Upper lobe of left lung (tissue), 6 donors: ENCODE measurements at regions not wholly inside any gene's neighbourhood (a gene's known extent, or its start where the extent isn't known, plus 50 kb on each side); places are given as distances from the start of the nearest gene placed in this dataset.

Source experiments
- ATAC-seq, 2 donors: fragments of 200-7000 bp; cut with Tn5 transposase; one replicate each; pipeline ENCODE4 v1.9.1; 2022; ENCODE audit warnings: mild to moderate bottlenecking in 2 of 2, moderate library complexity in 2 of 2; ENCODE audit not compliant: low FRiP score in 2 of 2
- DNase-seq, 2 donors: peaks; one replicate each; pipeline ENCODE4 v3.0.0-alpha.2; 2019 to 2020
- H3K27ac ChIP-seq, 4 donors: fragments of 200-600 bp; sonication (generic); one replicate each; pipeline ENCODE4 v1.5.1; 2016 to 2019
- H3K27me3 ChIP-seq, 4 donors: fragments of 200-600 bp; sonication (generic); one replicate each; pipeline ENCODE4 v1.5.1; 2017 to 2019
- H3K36me3 ChIP-seq, 4 donors: fragments of 200-600 bp; sonication (generic); one replicate each; pipeline ENCODE4 v1.5.1; 2016 to 2019
- H3K4me1 ChIP-seq, 4 donors: fragments of 200-600 bp; sonication (generic); one replicate each; pipeline ENCODE4 v1.5.1; 2018 to 2019
- H3K4me3 ChIP-seq, 4 donors: fragments of 200-600 bp; sonication (generic); one replicate each; pipeline ENCODE4 v1.5.1; 2017 to 2019; ENCODE audit warnings: mild to moderate bottlenecking in 2 of 4, moderate library complexity in 1 of 4
- H3K9me3 ChIP-seq, 4 donors: fragments of 200-600 bp; sonication (generic); one replicate each; pipeline ENCODE4 v1.5.1; 2018 to 2019
- EP300 ChIP-seq, 4 donors: sonication (generic); formaldehyde crosslinking; IDR thresholded peaks; one replicate each; pipeline ENCODE4 v1.5.1; 2017; ENCODE audit warnings: antibody characterized with exemption in 4 of 4, control low read depth in 2 of 4
- POLR2A ChIP-seq, 4 donors: fragments of 450-650 bp; IDR thresholded peaks; one replicate each; pipeline ENCODE4 v1.5.1; 2016 to 2017; ENCODE audit warnings: antibody characterized with exemption in 4 of 4, mild to moderate bottlenecking in 2 of 4
- POLR2AphosphoS5 ChIP-seq, 2 donors: sonication (generic); formaldehyde crosslinking; IDR thresholded peaks; one replicate each; pipeline ENCODE4 v1.5.1; 2017; ENCODE audit warnings: antibody characterized with exemption in 2 of 2
- WGBS, 2 donors: methylation state at CpG; one replicate each; pipeline ENCODE4 v1.1.5; 2017 to 2018; 5-methylcytosine and 5-hydroxymethylcytosine counted together
- TF ChIP-seq, protein P1 (sequence below), 6 experiments: fragments of 450-650 bp in 4 of 6; fragments of 200-600 bp in 2 of 6; sonication (generic) in 2 of 6; IDR thresholded peaks; one replicate each; pipeline ENCODE4 v1.5.1; 2016 to 2019; ENCODE audit warnings: antibody characterized with exemption in 6 of 6
- donor health status: DM: no; HTN: no; CAD: no; lungs with moderate emphysema.
- donor health status: DM: no; HTN: yes; CAD: no; lungs with severe emphysema.

DNA sequence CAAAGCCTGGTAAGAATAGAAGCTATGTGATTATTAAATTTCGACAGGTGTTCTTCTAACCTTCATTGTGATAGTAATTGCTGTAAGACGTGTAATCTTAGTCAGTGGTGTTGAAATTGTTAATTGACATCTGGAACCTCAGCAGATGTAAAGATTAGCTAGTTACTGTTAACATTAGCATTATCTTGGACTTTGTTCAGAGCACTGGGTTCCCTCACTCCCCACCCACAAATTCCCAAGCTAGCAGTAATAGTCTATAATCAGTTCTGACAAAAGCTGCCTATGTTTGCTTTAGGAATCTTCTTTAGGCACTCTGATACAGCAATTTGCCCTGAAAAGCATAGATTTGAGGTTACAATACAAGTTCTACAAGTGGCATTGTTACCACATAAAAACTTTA lies 233.7 kb downstream of the EN1 start:
- TF ChIP-seq POLR2AphosphoS5 (IDR thresholded peaks at IDR 0.05) (no peak), EP300 (IDR thresholded peaks at IDR 0.05) (no peak), POLR2A (IDR thresholded peaks at IDR 0.05) (no peak)
- TF ChIP-seq, protein P1, sequence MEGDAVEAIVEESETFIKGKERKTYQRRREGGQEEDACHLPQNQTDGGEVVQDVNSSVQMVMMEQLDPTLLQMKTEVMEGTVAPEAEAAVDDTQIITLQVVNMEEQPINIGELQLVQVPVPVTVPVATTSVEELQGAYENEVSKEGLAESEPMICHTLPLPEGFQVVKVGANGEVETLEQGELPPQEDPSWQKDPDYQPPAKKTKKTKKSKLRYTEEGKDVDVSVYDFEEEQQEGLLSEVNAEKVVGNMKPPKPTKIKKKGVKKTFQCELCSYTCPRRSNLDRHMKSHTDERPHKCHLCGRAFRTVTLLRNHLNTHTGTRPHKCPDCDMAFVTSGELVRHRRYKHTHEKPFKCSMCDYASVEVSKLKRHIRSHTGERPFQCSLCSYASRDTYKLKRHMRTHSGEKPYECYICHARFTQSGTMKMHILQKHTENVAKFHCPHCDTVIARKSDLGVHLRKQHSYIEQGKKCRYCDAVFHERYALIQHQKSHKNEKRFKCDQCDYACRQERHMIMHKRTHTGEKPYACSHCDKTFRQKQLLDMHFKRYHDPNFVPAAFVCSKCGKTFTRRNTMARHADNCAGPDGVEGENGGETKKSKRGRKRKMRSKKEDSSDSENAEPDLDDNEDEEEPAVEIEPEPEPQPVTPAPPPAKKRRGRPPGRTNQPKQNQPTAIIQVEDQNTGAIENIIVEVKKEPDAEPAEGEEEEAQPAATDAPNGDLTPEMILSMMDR (IDR thresholded peaks at IDR 0.05), result no peak
- DNase-seq, result no peak
- Histone ChIP-seq H3K4me1 (no peaks in the 10 kb centered on the region), H3K36me3 (no peaks in the 10 kb centered on the region), H3K27me3 (no peaks in the 10 kb centered on the region), H3K9me3 (no peaks in the 10 kb centered on the region), H3K4me3 (no peak overlapping the region), H3K27ac (no peak overlapping the region)
- WGBS, 2 donors, result 43 to 64% methylated on average over 2 of the region's 2 CpGs
- ATAC-seq, result no peak

- no peak overlapping the region for H3K27ac ChIP-seq
- no peak for TF ChIP-seq POLR2AphosphoS5 (IDR thresholded peaks at IDR 0.05)
- no peak for TF ChIP-seq EP300 (IDR thresholded peaks at IDR 0.05)
- TF ChIP-seq, protein P1 (IDR thresholded peaks at IDR 0.05), result no peak
- TF ChIP-seq POLR2A (IDR thresholded peaks at IDR 0.05), result no peak
- no peaks in the 10 kb centered on the region for H3K9me3 ChIP-seq
- ATAC-seq, result no peak
- no peaks in the 10 kb centered on the region for H3K27me3 ChIP-seq
- H3K4me3 ChIP-seq, result no peak overlapping the region
- no peaks in the 10 kb centered on the region for H3K36me3 ChIP-seq
- H3K4me1 ChIP-seq, result no peaks in the 10 kb centered on the region
- 89% methylated on average over 2 of the region's 2 CpGs; no CpG with 5 or more reads in 1 of the 2 donors for WGBS, 2 donors
- no peak for DNase-seq
Observed at GRCh38 chr2:118611691-118612090, 235.8 kb downstream of the EN1 start.

- Histone ChIP-seq H3K27ac (no peak overlapping the region), H3K36me3 (no peaks in the 10 kb centered on the region), H3K27me3 (no peaks in the 10 kb centered on the region), H3K4me3 (no peak overlapping the region), H3K4me1 (no peaks in the 10 kb centered on the region), H3K9me3 (no peaks in the 10 kb centered on the region)
- WGBS, 2 donors, result 77 to 78% methylated on average over 4 of the region's 4 CpGs
- ATAC-seq, result no peak
- no peak for DNase-seq
- TF ChIP-seq POLR2A (IDR thresholded peaks at IDR 0.05) (no peak), POLR2AphosphoS5 (IDR thresholded peaks at IDR 0.05) (no peak), EP300 (IDR thresholded peaks at IDR 0.05) (no peak)
- TF ChIP-seq, protein P1 (IDR thresholded peaks at IDR 0.05), result no peak
Observed at GRCh38 chr2:118609138-118609537, 238.3 kb downstream of the EN1 start.

DNA sequence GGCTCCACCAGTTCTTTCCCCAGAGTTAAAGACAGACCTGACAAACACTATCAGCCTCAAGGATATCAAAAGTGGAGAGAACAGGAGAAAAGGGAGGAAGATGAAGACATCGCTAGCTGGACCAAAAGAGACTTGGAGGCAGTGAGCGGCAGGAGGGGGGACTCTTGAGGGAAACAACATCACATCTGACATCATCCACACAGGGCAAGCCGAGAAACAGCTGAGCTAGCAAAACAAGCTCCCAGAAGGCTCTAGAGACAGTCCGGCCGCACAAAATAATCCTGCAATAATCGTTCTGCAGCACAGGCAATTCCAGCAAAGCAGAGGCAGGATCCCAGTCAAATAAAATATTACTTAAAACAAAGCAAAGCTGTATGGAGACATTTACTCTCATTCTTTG lies 239.8 kb downstream of the EN1 start:
- Histone ChIP-seq H3K27me3 (no peaks in the 10 kb centered on the region), H3K27ac (no peak overlapping the region), H3K4me3 (no peak overlapping the region), H3K36me3 (no peaks in the 10 kb centered on the region), H3K4me1 (no peaks in the 10 kb centered on the region), H3K9me3 (no peaks in the 10 kb centered on the region)
- ATAC-seq (no peak), DNase-seq (no peak)
- WGBS, 2 donors, result 82% methylated on average over 6 of the region's 6 CpGs
- no peak for TF ChIP-seq POLR2AphosphoS5 (IDR thresholded peaks at IDR 0.05)
- TF ChIP-seq, protein P1 (IDR thresholded peaks at IDR 0.05), result no peak
- no peak for TF ChIP-seq POLR2A (IDR thresholded peaks at IDR 0.05)
- TF ChIP-seq EP300 (IDR thresholded peaks at IDR 0.05), result no peak

- Histone ChIP-seq H3K27ac (no peak overlapping the region), H3K4me1 (no peaks in the 10 kb centered on the region), H3K4me3 (no peak overlapping the region), H3K9me3 (peaks cover 0 to 4% (median 0%) of the 10 kb centered on the region in 4 donors), H3K36me3 (no peaks in the 10 kb centered on the region), H3K27me3 (no peaks in the 10 kb centered on the region)
- DNase-seq (no peak), ATAC-seq (no peak)
- TF ChIP-seq EP300 (IDR thresholded peaks at IDR 0.05), result no peak
- TF ChIP-seq, protein P1 (IDR thresholded peaks at IDR 0.05), result no peak
- no peak for TF ChIP-seq POLR2AphosphoS5 (IDR thresholded peaks at IDR 0.05)
- no peak for TF ChIP-seq POLR2A (IDR thresholded peaks at IDR 0.05)
- 31 to 37% methylated on average over 2 of the region's 2 CpGs for WGBS, 2 donors
Observed at GRCh38 chr2:118604811-118605210, 242.6 kb downstream of the EN1 start.
